GM12864 (cell line): ENCODE measurements at regions not wholly inside any gene's neighbourhood (a gene's known extent, or its start where the extent isn't known, plus 50 kb on each side); places are given as distances from the start of the nearest gene placed in this dataset.

ENCODE experiments used
- DNase-seq: peaks from one replicate; pipeline ENCODE4 v3.0.0-alpha.2; 2011; ENCODE audit warnings: low read depth
- H3K4me3 ChIP-seq: 2 replicates; pipeline ENCODE4 v1.5.1; 2011; ENCODE audit warnings: mild to moderate bottlenecking, low read depth, low read length, control low read depth
- CTCF ChIP-seq: IDR thresholded peaks from 2 replicates; pipeline ENCODE4 v1.5.1; 2011; ENCODE audit warnings: low read depth, mild to moderate bottlenecking, moderate library complexity, low read length, control low read depth, inconsistent platforms; ENCODE audit errors: missing control alignments

GRCh38 chr14:98154254-98154653 is 1117.7 kb downstream of the BCL11B start:
- no peak overlapping the region for H3K4me3 ChIP-seq
- TF ChIP-seq CTCF = no peak
- no peak for DNase-seq

GRCh38 chr14:98156411-98156810 is 1115.6 kb downstream of the BCL11B start:
- H3K4me3 ChIP-seq = no peak overlapping the region
- DNase-seq = no peak
- TF ChIP-seq CTCF = no peak

- DNase-seq = no peak
- no peak overlapping the region for H3K4me3 ChIP-seq
- TF ChIP-seq CTCF = no peak
These were observed 1111.1 kb downstream of the BCL11B start for GRCh38 chr14:98160901-98161300.

- DNase-seq = no peak
- no peak for TF ChIP-seq CTCF
- no peak overlapping the region for H3K4me3 ChIP-seq
These were observed 1110.6 kb downstream of the BCL11B start for GRCh38 chr14:98161356-98161755.

GRCh38 chr14:98162856-98163805 is 1108.9 kb downstream of the BCL11B start:
- no peak for TF ChIP-seq CTCF
- H3K4me3 ChIP-seq = no peak overlapping the region
- no peak for DNase-seq

- DNase-seq = no peak
These were observed 1108.1 kb downstream of the BCL11B start for GRCh38 chr14:98163873-98164272.

More at GRCh38 chr14:98163873-98164272, 1108.1 kb downstream of the BCL11B start:
- TF ChIP-seq CTCF = no peak
- H3K4me3 ChIP-seq = no peak overlapping the region
